H1 (cell line): ENCODE measurements at regions not wholly inside any gene's neighbourhood (a gene's known extent, or its start where the extent isn't known, plus 50 kb on each side); places are given as distances from the start of the nearest gene placed in this dataset.

ENCODE experiments used
- CTCF ChIA-PET: fragments of 300-600 bp; sonication (Branson Sonifier 250); formaldehyde crosslinking; loops from one replicate; lab custom pipeline; 2021; ENCODE audit not compliant: partially characterized antibody; lab: Charles Lee
- POLR2A ChIA-PET: fragments of 300-600 bp; sonication (Branson Sonifier 250); formaldehyde crosslinking; loops from one replicate; lab custom pipeline; 2021; ENCODE audit warnings: inconsistent platforms; ENCODE audit not compliant: partially characterized antibody; lab: Charles Lee
- DNase-seq, 2 experiments: peaks; one replicate each; pipeline versions ENCODE4 v3.0.0 to v3.0.0-alpha.2; 2010 to 2022; ENCODE audit warnings: low spot score in 2 of 2, low read depth in 1 of 2, mixed read lengths in 1 of 2
- FAIRE-seq: peaks from 2 replicates; lab custom pipeline; 2011; peaks lifted over from hg19 to GRCh38; lab: Jason Lieb, UNC
- H2AFZ ChIP-seq: 2 replicates; pipeline ENCODE4 v1.8.1; 2012; ENCODE audit warnings: low read length, inconsistent platforms
- H2AK5ac ChIP-seq: 2 replicates; pipeline ENCODE4 v1.6.1; 2013; ENCODE audit warnings: low read depth, low read length
- H2BK120ac ChIP-seq: replicated peaks from 2 replicates; pipeline ENCODE3; 2013; ENCODE audit warnings: low read depth, low read length, inconsistent platforms
- H2BK12ac ChIP-seq: 2 replicates; pipeline ENCODE4 v1.6.1; 2013; ENCODE audit warnings: low read depth, low read length
- H2BK15ac ChIP-seq: 2 replicates; pipeline ENCODE4 v1.6.1; 2013; ENCODE audit warnings: low read length
- H2BK20ac ChIP-seq: 2 replicates; pipeline ENCODE4 v1.6.1; 2013; ENCODE audit warnings: low read length
- H2BK5ac ChIP-seq: 2 replicates; pipeline ENCODE4 v1.6.1; 2013; ENCODE audit warnings: low read depth, low read length
- H3K14ac ChIP-seq: 2 replicates; pipeline ENCODE4 v1.6.1; 2013; ENCODE audit warnings: inconsistent platforms; ENCODE audit not compliant: insufficient read length
- H3K18ac ChIP-seq: 2 replicates; pipeline ENCODE4 v1.6.1; 2013; ENCODE audit warnings: low read length; ENCODE audit errors: extremely low read depth
- H3K23ac ChIP-seq: 2 replicates; pipeline ENCODE4 v1.6.1; 2013; ENCODE audit warnings: inconsistent platforms; ENCODE audit not compliant: insufficient read length
- H3K23me2 ChIP-seq: 2 replicates; pipeline ENCODE4 v1.6.1; 2013; ENCODE audit warnings: low read depth, low read length
- H3K27ac ChIP-seq: 2 replicates; pipeline ENCODE4 v1.6.1; 2011; ENCODE audit warnings: low read depth, low read length, inconsistent platforms
- H3K27me3 ChIP-seq, 4 experiments: replicated peaks in 1 of 4; 1 replicate in 1 of 4; 2 replicates in 3 of 4; pipeline versions ENCODE4 v1.6.1 to v1.8.1; 2011 to 2013; ENCODE audit warnings: low read length in 3 of 4, mild to moderate bottlenecking in 3 of 4, inconsistent platforms in 2 of 4, mixed read lengths in 2 of 4, moderate library complexity in 1 of 4; ENCODE audit not compliant: control insufficient read depth in 3 of 4, insufficient read depth in 3 of 4; ENCODE audit errors: extremely low read depth in 1 of 4
- H3K36me3 ChIP-seq, 4 experiments: 2 replicates each; pipeline versions ENCODE4 v1.6.1 to v1.8.1; 2011 to 2013; ENCODE audit warnings: mild to moderate bottlenecking in 4 of 4, low read length in 3 of 4, moderate library complexity in 2 of 4, control low read depth in 1 of 4, inconsistent platforms in 1 of 4; ENCODE audit not compliant: insufficient read depth in 4 of 4, control insufficient read depth in 2 of 4
- H3K4ac ChIP-seq: replicated peaks from 2 replicates; pipeline ENCODE3; 2013; ENCODE audit warnings: low read length, low read depth, mixed read lengths, inconsistent platforms; ENCODE audit not compliant: insufficient read length
- H3K4me1 ChIP-seq, 4 experiments: replicated peaks in 1 of 4; 1 replicate in 1 of 4; 2 replicates in 3 of 4; pipeline versions ENCODE4 v1.6.1 to v1.8.1; 2011 to 2013; ENCODE audit warnings: low read length in 3 of 4, inconsistent platforms in 2 of 4, mixed read lengths in 1 of 4; ENCODE audit not compliant: insufficient read depth in 4 of 4, control insufficient read depth in 3 of 4
- H3K4me2 ChIP-seq, 2 experiments: 2 replicates each; pipeline versions ENCODE4 v1.6.1 to v1.8.1; 2011 to 2013; ENCODE audit warnings: low read depth in 2 of 2, low read length in 2 of 2, control low read depth in 1 of 2, inconsistent platforms in 1 of 2, mild to moderate bottlenecking in 1 of 2; ENCODE audit not compliant: insufficient read depth in 1 of 2
- H3K4me3 ChIP-seq, 4 experiments: fragments of 200-600, 300-600 bp in 1 of 4; sonication (generic), shearing (Covaris generic), sonication (Bioruptor Twin) in 1 of 4; 2 replicates each; pipeline versions ENCODE4 v1.5.1 to v1.8.1; 2011 to 2016; ENCODE audit warnings: low read length in 4 of 4, low read depth in 3 of 4, control low read depth in 2 of 4, inconsistent platforms in 2 of 4, mild to moderate bottlenecking in 2 of 4, mixed read lengths in 1 of 4, moderate library complexity in 1 of 4; ENCODE audit not compliant: insufficient read depth in 2 of 4; ENCODE audit errors: extremely low read depth in 1 of 4
- H3K56ac ChIP-seq: replicated peaks from 2 replicates; pipeline ENCODE3; 2013; ENCODE audit warnings: low read depth, mild to moderate bottlenecking, mixed read lengths, low read length, inconsistent platforms; ENCODE audit not compliant: insufficient read length
- H3K79me1 ChIP-seq: 2 replicates; pipeline ENCODE4 v1.6.1; 2013; ENCODE audit warnings: low read depth, low read length, control low read depth
- H3K79me2 ChIP-seq, 2 experiments: 2 replicates each; pipeline versions ENCODE4 v1.6.1 to v1.8.1; 2012 to 2013; ENCODE audit warnings: low read length in 2 of 2, mild to moderate bottlenecking in 2 of 2, inconsistent platforms in 1 of 2; ENCODE audit not compliant: insufficient read depth in 2 of 2, control insufficient read depth in 1 of 2
- H3K9ac ChIP-seq, 4 experiments: replicated peaks in 1 of 4; 1 replicate in 1 of 4; 2 replicates in 3 of 4; pipeline versions ENCODE4 v1.6.1 to v1.8.1; 2011 to 2013; ENCODE audit warnings: low read depth in 3 of 4, low read length in 3 of 4, control low read depth in 2 of 4, mild to moderate bottlenecking in 2 of 4, moderate library complexity in 2 of 4, inconsistent platforms in 1 of 4; ENCODE audit errors: extremely low read depth in 1 of 4
- H3K9me3 ChIP-seq, 2 experiments: 2 replicates each; pipeline versions ENCODE4 v1.6.1 to v1.8.1; 2012 to 2013; ENCODE audit warnings: mild to moderate bottlenecking in 2 of 2, moderate library complexity in 2 of 2, control low read depth in 1 of 2, inconsistent platforms in 1 of 2, low read depth in 1 of 2, low read length in 1 of 2, mixed read lengths in 1 of 2; ENCODE audit not compliant: insufficient read depth in 2 of 2
- H4K20me1 ChIP-seq, 2 experiments: replicated peaks in 1 of 2; 2 replicates each; pipeline versions ENCODE3 to v1.8.1; 2011 to 2013; ENCODE audit warnings: inconsistent platforms in 2 of 2, low read length in 2 of 2, mild to moderate bottlenecking in 1 of 2; ENCODE audit not compliant: insufficient read depth in 2 of 2, control insufficient read depth in 1 of 2
- H4K5ac ChIP-seq: 2 replicates; pipeline ENCODE4 v1.6.1; 2013; ENCODE audit warnings: low read length, low read depth, mixed read lengths, inconsistent platforms; ENCODE audit not compliant: insufficient read length
- H4K8ac ChIP-seq: 2 replicates; pipeline ENCODE4 v1.8.0; 2013; ENCODE audit warnings: mild to moderate bottlenecking, moderate library complexity, low read length, inconsistent platforms; ENCODE audit not compliant: insufficient read depth; ENCODE audit errors: extremely low read depth
- H4K91ac ChIP-seq: replicated peaks from 2 replicates; pipeline ENCODE3; 2013; ENCODE audit warnings: low read length, mixed read lengths, inconsistent platforms; ENCODE audit not compliant: insufficient read length
- CEBPB ChIP-seq: IDR thresholded peaks from 2 replicates; pipeline ENCODE4 v1.6.1; 2012; ENCODE audit warnings: low read depth, low read length
- CTBP2 ChIP-seq: IDR thresholded peaks from 2 replicates; pipeline ENCODE4 v1.7.0; 2011; ENCODE audit warnings: borderline replicate concordance, mild to moderate bottlenecking, moderate library complexity, mixed read lengths, low read length; ENCODE audit not compliant: insufficient read depth, insufficient read length
- FOSL1 ChIP-seq: IDR thresholded peaks from 2 replicates; pipeline ENCODE4 v1.6.1; 2011; ENCODE audit warnings: mild to moderate bottlenecking, low read depth, low read length, moderate library complexity; ENCODE audit not compliant: insufficient read depth
- SUZ12 ChIP-seq: fragments of 200-600 bp; sonication (generic); IDR thresholded peaks from 2 replicates; pipeline ENCODE4 v1.6.1; 2012; ENCODE audit warnings: mild to moderate bottlenecking, inconsistent platforms, low read length, moderate library complexity, mixed read lengths
- TBP ChIP-seq: IDR thresholded peaks from 2 replicates; pipeline ENCODE4 v1.6.1; 2011; ENCODE audit warnings: low read depth, low read length, improper control_type of control experiment
- WGBS, 2 experiments: shearing (Covaris generic) in 1 of 2; methylation state at CpG; one replicate each; pipeline versions ENCODE4 v1.1.6 to v1.1.7; 2013 to 2015; ENCODE audit warnings: low lambda C conversion rate in 2 of 2, mixed read lengths in 2 of 2, inconsistent platforms in 1 of 2, low coverage in 1 of 2, missing lambda C conversion rate in 1 of 2; ENCODE audit not compliant: insufficient replicate concordance in 2 of 2, insufficient coverage in 1 of 2, insufficient read length in 1 of 2; ENCODE audit errors: extremely low coverage in 1 of 2, missing lambda C conversion rate in 1 of 2; 5-methylcytosine and 5-hydroxymethylcytosine counted together

DNA sequence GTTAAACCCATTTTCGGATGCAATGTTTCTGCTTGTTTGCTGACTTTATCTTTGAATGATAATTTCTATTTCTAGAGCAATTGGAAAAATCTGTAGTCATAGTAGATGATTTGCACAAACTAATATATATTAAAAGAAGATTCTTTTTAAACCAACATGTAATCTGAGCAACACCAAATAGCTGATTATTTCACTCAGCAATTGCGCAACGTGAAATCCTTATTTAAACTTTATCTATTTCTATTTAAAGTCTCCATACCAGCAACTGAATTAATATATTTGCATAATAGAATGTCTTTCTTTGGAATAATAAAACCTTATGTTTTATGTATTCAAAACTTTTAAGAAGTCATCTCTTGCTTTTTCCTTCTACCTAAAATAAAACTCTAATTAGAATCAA, 1132.4 kb downstream of the FLRT2 start:
- Histone ChIP-seq H2BK15ac (no peak overlapping the region), H3K23me2 (no peaks in the 10 kb centered on the region; the same call in 1 of the 2 replicates), H4K5ac (no peak overlapping the region), H3K79me1 (no peaks in the 10 kb centered on the region), H3K4ac (no peak overlapping the region), H2AFZ (no peak overlapping the region), H3K4me2 (no peak overlapping the region), H3K4me1 (no peaks in the 10 kb centered on the region), H3K79me2 (no peaks in the 10 kb centered on the region), H3K14ac (no peak overlapping the region), H2BK120ac (no peak overlapping the region), H3K9me3 (no peaks in the 10 kb centered on the region), H4K20me1 (no peaks in the 10 kb centered on the region), H4K91ac (no peak overlapping the region), H3K27me3 (no peaks in the 10 kb centered on the region), H3K23ac (no peak overlapping the region), H2BK5ac (no peak overlapping the region), H3K18ac (no peak overlapping the region), H4K8ac (no peak overlapping the region), H3K9ac (no peak overlapping the region), H2AK5ac (no peak overlapping the region), H3K27ac (no peak overlapping the region), H2BK12ac (no peak overlapping the region), H2BK20ac (no peak overlapping the region), H3K36me3 (no peaks in the 10 kb centered on the region), H3K56ac (no peak overlapping the region), H3K4me3 (no peak overlapping the region)
- TF ChIP-seq CTBP2 (no peak), SUZ12 (no peak), FOSL1 (no peak), CEBPB (peak; percentile 83; the same call in 1 of the 2 replicates), TBP (no peak)
- no peak for DNase-seq
- ChIA-PET POLR2A (no interaction called here), CTCF (interaction anchor here (0.7 kb wide), 1 partner anchor 15 kb away, joined by 3 read pairs; no protein-coding TSS in a partner anchor)
- FAIRE-seq, result no peak
- WGBS, 2 experiments, result 96% methylated on average over 3 of the region's 3 CpGs; no CpG with 5 or more reads in 1 of the 2 experiments
